T-cell (primary cell): ENCODE measurements at regions not wholly inside any gene's neighbourhood (a gene's known extent, or its start where the extent isn't known, plus 50 kb on each side); places are given as distances from the start of the nearest gene placed in this dataset.

Source experiments
- ATAC-seq, 4 experiments: fragments of 200-7000 bp in 3 of 4; fragments of 150-1000 bp in 1 of 4; cut with Tn5 transposase; replicated peaks in 1 of 4; 1 replicate in 3 of 4; 2 replicates in 1 of 4; pipeline ENCODE4 v1.10.0; 2021; ENCODE audit warnings: moderate library complexity in 3 of 4, mild to moderate bottlenecking in 2 of 4, moderate number of reproducible peaks in 1 of 4
- CTCF ChIA-PET, 2 donors: fragments of 300-600 bp; sonication (Branson Sonifier 250); formaldehyde crosslinking; loops; one replicate each; lab custom pipeline; 2022; ENCODE audit warnings: antibody characterized with exemption in 2 of 2; lab: Charles Lee
- POLR2A ChIA-PET, 2 donors: fragments of 300-600 bp; sonication (Branson Sonifier 250); formaldehyde crosslinking; loops; one replicate each; lab custom pipeline; 2022; ENCODE audit warnings: antibody characterized with exemption in 2 of 2; lab: Charles Lee
- DNase-seq, 35 experiments: peaks; one replicate each; pipeline versions ENCODE4 v3.0.0 to v3.0.0-alpha.2; 2013 to 2023
- H3K27ac ChIP-seq: one replicate; pipeline ENCODE4 v1.5.1; 2013; ENCODE audit warnings: low read length
- H3K27me3 ChIP-seq, 2 experiments: replicated peaks in 1 of 2; 1 replicate in 1 of 2; 2 replicates in 1 of 2; pipeline versions ENCODE4 v1.6.1 to v1.7.0; 2013; ENCODE audit warnings: low read length in 1 of 2, mixed read lengths in 1 of 2; ENCODE audit not compliant: control insufficient read depth in 2 of 2, insufficient read depth in 2 of 2; ENCODE audit errors: extremely low read depth in 1 of 2
- H3K36me3 ChIP-seq, 2 donors: 1 replicate in 1 of 2; 2 replicates in 1 of 2; pipeline versions ENCODE4 v1.6.1 to v1.7.0; 2013; ENCODE audit warnings: low read length in 1 of 2; ENCODE audit not compliant: control insufficient read depth in 2 of 2, insufficient read depth in 1 of 2; ENCODE audit errors: extremely low read depth in 1 of 2
- H3K4me1 ChIP-seq, 2 experiments: 1 replicate in 1 of 2; 2 replicates in 1 of 2; pipeline versions ENCODE4 v1.6.1 to v1.7.0; 2013; ENCODE audit warnings: low read length in 2 of 2, mixed read lengths in 1 of 2; ENCODE audit not compliant: insufficient read depth in 2 of 2, control insufficient read depth in 1 of 2; ENCODE audit errors: extremely low read depth in 1 of 2
- H3K4me3 ChIP-seq, 2 donors: 1 replicate in 1 of 2; 2 replicates in 1 of 2; pipeline versions ENCODE4 v1.5.1 to v1.7.0; 2013; ENCODE audit warnings: mild to moderate bottlenecking in 2 of 2, low read length in 1 of 2, moderate library complexity in 1 of 2; ENCODE audit not compliant: control insufficient read depth in 1 of 2; ENCODE audit errors: extremely low read depth in 1 of 2
- H3K9me3 ChIP-seq: 2 replicates; pipeline ENCODE4 v1.7.0; 2013
- H3K27ac Mint-ChIP-seq, 2 donors: one replicate each; pipeline ENCODE4 v1.8.0; 2020 to 2021; ENCODE audit warnings: mild to moderate bottlenecking in 2 of 2, mixed read lengths in 2 of 2
- H3K27me3 Mint-ChIP-seq, 2 donors: one replicate each; pipeline ENCODE4 v1.8.0; 2021 to 2022; ENCODE audit warnings: mixed read lengths in 2 of 2
- H3K36me3 Mint-ChIP-seq: one replicate; pipeline ENCODE4 v1.8.0; 2021; ENCODE audit warnings: mixed read lengths
- H3K4me1 Mint-ChIP-seq, 3 donors: one replicate each; pipeline ENCODE4 v1.8.0; 2020 to 2022; ENCODE audit warnings: mixed read lengths in 3 of 3, mild to moderate bottlenecking in 1 of 3
- H3K4me3 Mint-ChIP-seq, 3 donors: one replicate each; pipeline ENCODE4 v1.8.0; 2020 to 2022; ENCODE audit warnings: mild to moderate bottlenecking in 3 of 3, mixed read lengths in 3 of 3, moderate library complexity in 3 of 3
- H3K9me3 Mint-ChIP-seq, 3 donors: one replicate each; pipeline ENCODE4 v1.8.0; 2020 to 2022; ENCODE audit warnings: mixed read lengths in 3 of 3
- WGBS: methylation state at CpG from one replicate; pipeline ENCODE4 v1.1.5; 2013; ENCODE audit warnings: missing lambda C conversion rate; ENCODE audit not compliant: insufficient coverage; 5-methylcytosine and 5-hydroxymethylcytosine counted together

DNA sequence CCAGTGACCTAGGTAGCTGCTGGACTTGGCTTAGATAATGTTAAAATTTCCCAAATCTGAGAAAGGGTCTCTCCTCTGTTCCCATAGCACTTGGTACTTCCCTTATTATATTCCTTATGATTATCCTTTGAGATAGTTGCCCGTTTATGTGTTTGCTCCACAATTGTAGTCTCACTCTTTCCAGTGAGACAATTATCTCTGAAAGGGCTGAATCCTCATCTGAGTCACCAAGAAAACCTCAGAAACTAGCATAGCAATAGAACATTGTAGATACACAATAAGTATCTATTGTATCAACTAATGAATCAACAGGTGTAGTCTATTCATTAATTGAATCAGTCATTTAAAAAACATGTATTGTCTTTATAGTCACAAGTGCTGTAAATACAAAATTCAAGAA lies 119.1 kb upstream of the FAR2 start:
- no peak overlapping the region for H3K4me3 Mint-ChIP-seq
- H3K9me3 Mint-ChIP-seq = no peaks in the 10 kb centered on the region
- ChIA-PET CTCF (no interaction called here), POLR2A (no interaction called here)
- Histone ChIP-seq H3K4me1 (peaks cover 0 to 8% of the 10 kb centered on the region in 2 experiments), H3K9me3 (no peaks in the 10 kb centered on the region), H3K36me3 (no peaks in the 10 kb centered on the region), H3K4me3 (no peak overlapping the region), H3K27me3 (no peaks in the 10 kb centered on the region), H3K27ac (no peak overlapping the region)
- H3K27ac Mint-ChIP-seq = no peak overlapping the region
- peaks cover 9 to 15% (median 13%) of the 10 kb centered on the region in 3 donors for H3K4me1 Mint-ChIP-seq
- no CpG with 5 or more reads among the region's 1 CpG for WGBS
- ATAC-seq (no peak), DNase-seq (no peak)
- H3K36me3 Mint-ChIP-seq = no peaks in the 10 kb centered on the region
- peaks cover 10 to 12% of the 10 kb centered on the region in 2 donors for H3K27me3 Mint-ChIP-seq

DNA sequence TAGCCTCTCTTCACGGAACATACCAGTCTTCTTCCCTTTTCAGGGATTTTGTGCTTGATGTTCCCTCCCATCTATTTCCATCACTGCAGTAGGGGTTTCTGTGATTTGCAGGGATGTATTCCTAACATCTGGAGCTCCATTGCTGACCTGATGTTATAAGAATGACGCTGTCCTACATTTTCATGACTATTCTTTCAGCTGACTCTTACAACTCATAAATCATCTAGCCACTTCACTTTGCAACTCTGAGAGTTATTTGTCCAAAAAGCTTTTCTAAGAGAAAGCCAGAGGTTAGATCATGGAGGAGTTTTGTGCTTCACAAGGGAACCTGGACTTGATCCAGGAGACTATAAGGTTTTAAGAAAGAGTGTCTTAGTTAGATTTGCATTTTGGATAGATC lies 116.6 kb upstream of the FAR2 start:
- Mint-ChIP-seq H3K4me1 (no peaks in the 10 kb centered on the region), H3K27ac (no peak overlapping the region), H3K36me3 (no peaks in the 10 kb centered on the region), H3K9me3 (no peaks in the 10 kb centered on the region), H3K4me3 (no peak overlapping the region), H3K27me3 (peaks cover 10 to 19% of the 10 kb centered on the region in 2 donors)
- ChIA-PET CTCF (no interaction called here), POLR2A (no interaction called here)
- H3K36me3 ChIP-seq = no peaks in the 10 kb centered on the region
- DNase-seq (no peak), ATAC-seq (no peak)
- H3K27me3 ChIP-seq = no peaks in the 10 kb centered on the region
- no peaks in the 10 kb centered on the region for H3K4me1 ChIP-seq
- H3K4me3 ChIP-seq = no peak overlapping the region
- H3K9me3 ChIP-seq = no peaks in the 10 kb centered on the region
- no peak overlapping the region for H3K27ac ChIP-seq
- WGBS = no CpG with 5 or more reads among the region's 2 CpGs

DNA sequence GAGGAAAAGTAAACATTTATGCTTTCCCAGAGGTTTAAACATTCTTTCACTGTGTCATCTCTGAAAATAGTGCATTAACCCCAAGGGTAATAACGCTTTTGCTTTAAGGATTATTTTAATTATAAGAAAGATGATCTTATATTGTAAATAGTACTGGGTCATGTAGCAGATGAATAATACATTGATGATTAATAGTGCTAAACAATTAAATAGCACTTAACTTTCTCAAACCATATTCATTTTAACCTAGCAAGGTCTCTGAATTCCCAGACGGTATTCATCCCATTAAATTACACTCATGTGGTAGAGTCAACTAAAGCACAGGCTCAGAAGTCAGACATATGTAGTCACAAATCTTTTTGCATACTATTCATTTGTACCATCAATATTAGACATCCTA lies 115.6 kb upstream of the FAR2 start:
- no peak for DNase-seq
- no peaks in the 10 kb centered on the region for H3K36me3 ChIP-seq
- Mint-ChIP-seq H3K4me3 (no peak overlapping the region), H3K27me3 (peaks cover 10 to 19% of the 10 kb centered on the region in 2 donors), H3K36me3 (no peaks in the 10 kb centered on the region), H3K4me1 (no peaks in the 10 kb centered on the region), H3K27ac (no peak overlapping the region), H3K9me3 (no peaks in the 10 kb centered on the region)
- no peaks in the 10 kb centered on the region for H3K9me3 ChIP-seq
- no peak overlapping the region for H3K4me3 ChIP-seq
- no peaks in the 10 kb centered on the region for H3K27me3 ChIP-seq
- H3K27ac ChIP-seq = no peak overlapping the region
- ChIA-PET POLR2A (no interaction called here), CTCF (no interaction called here)
- no peaks in the 10 kb centered on the region for H3K4me1 ChIP-seq
- ATAC-seq = no peak
- 80% methylated on average over 1 of the region's 2 CpGs for WGBS

DNA sequence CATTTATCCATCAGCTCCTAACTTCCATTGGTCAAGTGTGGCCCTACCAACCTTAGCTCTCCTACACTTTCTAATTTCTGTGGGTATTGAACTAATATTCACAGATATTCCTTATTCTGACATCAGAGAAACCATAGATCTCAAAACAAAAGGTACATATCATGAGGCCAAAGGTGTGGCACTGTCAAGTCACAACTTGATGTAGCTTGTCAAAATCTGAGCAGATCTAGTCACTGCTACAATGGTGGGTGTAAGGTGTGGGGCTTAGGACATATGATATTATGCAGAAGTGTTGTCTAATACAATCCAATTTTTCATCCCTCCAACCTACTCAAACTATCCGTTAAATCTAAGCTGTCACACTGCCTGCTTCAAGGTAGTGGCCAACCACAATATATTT lies 114.0 kb upstream of the FAR2 start:
- no peaks in the 10 kb centered on the region for H3K36me3 ChIP-seq
- H3K27ac Mint-ChIP-seq = no peak overlapping the region
- no peak for DNase-seq
- no peak for ATAC-seq
- H3K36me3 Mint-ChIP-seq = no peaks in the 10 kb centered on the region
- no peak overlapping the region for H3K4me3 ChIP-seq
- H3K27me3 ChIP-seq = no peaks in the 10 kb centered on the region
- no peak overlapping the region for H3K4me3 Mint-ChIP-seq
- no peaks in the 10 kb centered on the region for H3K4me1 ChIP-seq
- peaks cover 13 to 18% of the 10 kb centered on the region in 2 donors for H3K27me3 Mint-ChIP-seq
- H3K4me1 Mint-ChIP-seq = no peaks in the 10 kb centered on the region
- POLR2A ChIA-PET = no interaction called here
- CTCF ChIA-PET = no interaction called here
- no peaks in the 10 kb centered on the region for H3K9me3 ChIP-seq
- no peaks in the 10 kb centered on the region for H3K9me3 Mint-ChIP-seq
- WGBS = no CpG with 5 or more reads among the region's 1 CpG
- H3K27ac ChIP-seq = no peak overlapping the region

DNA sequence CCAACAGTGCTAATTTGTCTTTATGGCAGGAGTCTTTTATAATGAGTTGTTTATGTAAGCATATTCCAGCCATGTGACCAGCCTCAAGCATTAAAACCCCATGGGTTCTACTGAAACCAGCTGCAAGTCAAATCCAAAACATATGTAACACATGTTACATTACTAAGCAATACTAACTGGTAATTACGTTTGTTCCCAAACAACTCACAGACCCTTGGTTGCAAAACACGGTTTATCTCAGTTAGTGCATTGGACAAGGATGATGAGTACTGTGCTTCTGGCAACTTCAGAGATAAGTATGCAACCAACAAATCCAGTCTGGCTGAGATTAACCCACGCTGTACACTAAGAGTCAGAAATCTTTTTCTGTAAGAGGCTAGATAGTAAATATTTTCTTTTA lies 110.1 kb upstream of the FAR2 start:
- H3K27me3 Mint-ChIP-seq = peaks cover 16 to 24% of the 10 kb centered on the region in 2 donors
- H3K4me3 Mint-ChIP-seq = no peak overlapping the region
- WGBS = no CpG with 5 or more reads among the region's 3 CpGs
- H3K36me3 ChIP-seq = no peaks in the 10 kb centered on the region
- no peaks in the 10 kb centered on the region for H3K4me1 Mint-ChIP-seq
- no peak overlapping the region for H3K27ac Mint-ChIP-seq
- H3K27me3 ChIP-seq = no peaks in the 10 kb centered on the region
- no peak for ATAC-seq
- H3K9me3 Mint-ChIP-seq = no peaks in the 10 kb centered on the region
- H3K27ac ChIP-seq = no peak overlapping the region
- DNase-seq = no peak
- POLR2A ChIA-PET = no interaction called here
- CTCF ChIA-PET = no interaction called here
- no peaks in the 10 kb centered on the region for H3K4me1 ChIP-seq
- H3K4me3 ChIP-seq = no peak overlapping the region
- no peaks in the 10 kb centered on the region for H3K9me3 ChIP-seq
- no peaks in the 10 kb centered on the region for H3K36me3 Mint-ChIP-seq

DNA sequence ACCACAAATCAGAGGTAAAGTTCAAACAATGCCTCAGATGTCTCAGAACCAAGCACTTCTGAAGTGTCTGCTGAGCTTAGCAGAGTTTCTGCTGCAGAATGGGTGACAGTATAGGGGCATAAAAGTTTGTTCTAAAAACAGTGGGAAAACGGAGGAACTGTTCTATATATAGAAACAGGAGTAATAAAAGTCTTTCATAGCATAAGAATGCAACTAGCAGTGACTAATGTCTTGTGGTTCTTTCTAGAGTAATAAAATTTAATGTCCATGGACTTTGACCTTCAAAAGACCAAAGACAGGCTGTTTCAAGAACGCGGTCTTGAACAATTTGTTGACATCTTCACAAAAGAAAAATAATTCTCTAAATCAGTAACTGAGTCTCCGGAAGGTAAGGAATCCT lies 107.5 kb upstream of the FAR2 start:
- H3K36me3 Mint-ChIP-seq = no peaks in the 10 kb centered on the region
- Histone ChIP-seq H3K9me3 (no peaks in the 10 kb centered on the region), H3K4me1 (no peaks in the 10 kb centered on the region), H3K4me3 (no peak overlapping the region), H3K27me3 (no peaks in the 10 kb centered on the region), H3K36me3 (no peaks in the 10 kb centered on the region), H3K27ac (no peak overlapping the region)
- no peaks in the 10 kb centered on the region for H3K9me3 Mint-ChIP-seq
- H3K4me3 Mint-ChIP-seq = no peak overlapping the region
- WGBS = no CpG with 5 or more reads among the region's 4 CpGs
- DNase-seq = no peak
- H3K27me3 Mint-ChIP-seq = peaks cover 19 to 20% of the 10 kb centered on the region in 2 donors
- no peak overlapping the region for H3K27ac Mint-ChIP-seq
- POLR2A ChIA-PET = no interaction called here
- CTCF ChIA-PET = no interaction called here
- ATAC-seq = no peak
- H3K4me1 Mint-ChIP-seq = no peaks in the 10 kb centered on the region

DNA sequence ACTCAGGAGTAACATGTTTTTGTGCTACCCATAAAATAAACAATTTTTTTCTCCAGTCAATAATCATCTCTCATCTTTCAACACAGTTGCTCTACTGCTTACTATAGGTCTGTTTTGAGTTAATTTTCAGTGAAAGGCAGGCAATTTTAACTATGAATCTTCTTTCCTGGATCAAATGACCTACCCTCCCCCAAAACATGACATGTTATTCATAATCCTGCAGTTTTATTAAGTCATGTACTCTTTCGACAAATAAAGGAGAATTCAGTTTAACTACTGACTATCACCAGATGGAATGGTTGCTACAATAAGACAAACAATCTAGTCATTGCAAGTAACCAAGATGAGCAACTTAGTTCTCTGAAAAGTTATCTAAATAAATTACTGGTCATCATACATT lies 106.0 kb upstream of the FAR2 start:
- Histone ChIP-seq H3K36me3 (no peaks in the 10 kb centered on the region), H3K27ac (no peak overlapping the region), H3K4me1 (no peaks in the 10 kb centered on the region), H3K4me3 (no peak overlapping the region), H3K27me3 (no peaks in the 10 kb centered on the region), H3K9me3 (no peaks in the 10 kb centered on the region)
- Mint-ChIP-seq H3K36me3 (no peaks in the 10 kb centered on the region), H3K9me3 (no peaks in the 10 kb centered on the region), H3K27ac (no peak overlapping the region), H3K4me3 (no peak overlapping the region), H3K27me3 (peaks cover 17 to 19% of the 10 kb centered on the region in 2 donors), H3K4me1 (no peaks in the 10 kb centered on the region)
- ATAC-seq (no peak), DNase-seq (no peak)
- POLR2A ChIA-PET = no interaction called here
- WGBS = no CpG with 5 or more reads among the region's 1 CpG
- CTCF ChIA-PET = no interaction called here
